NT2/D1 (cell line): ENCODE measurements at regions not wholly inside any gene's neighbourhood (a gene's known extent, or its start where the extent isn't known, plus 50 kb on each side); places are given as distances from the start of the nearest gene placed in this dataset.

ENCODE experiments used
- SUZ12 ChIP-seq: IDR thresholded peaks from 2 replicates; pipeline ENCODE4 v1.6.1; 2011; ENCODE audit not compliant: insufficient read length, insufficient read depth; ENCODE audit errors: extremely low read depth
- YY1 ChIP-seq: IDR thresholded peaks from 2 replicates; pipeline ENCODE4 v1.6.1; 2011; ENCODE audit not compliant: insufficient read length, insufficient read depth
- ZNF274 ChIP-seq: IDR thresholded peaks from 2 replicates; pipeline ENCODE4 v1.6.1; 2011; ENCODE audit warnings: mild to moderate bottlenecking, low read depth, low read length

DNA sequence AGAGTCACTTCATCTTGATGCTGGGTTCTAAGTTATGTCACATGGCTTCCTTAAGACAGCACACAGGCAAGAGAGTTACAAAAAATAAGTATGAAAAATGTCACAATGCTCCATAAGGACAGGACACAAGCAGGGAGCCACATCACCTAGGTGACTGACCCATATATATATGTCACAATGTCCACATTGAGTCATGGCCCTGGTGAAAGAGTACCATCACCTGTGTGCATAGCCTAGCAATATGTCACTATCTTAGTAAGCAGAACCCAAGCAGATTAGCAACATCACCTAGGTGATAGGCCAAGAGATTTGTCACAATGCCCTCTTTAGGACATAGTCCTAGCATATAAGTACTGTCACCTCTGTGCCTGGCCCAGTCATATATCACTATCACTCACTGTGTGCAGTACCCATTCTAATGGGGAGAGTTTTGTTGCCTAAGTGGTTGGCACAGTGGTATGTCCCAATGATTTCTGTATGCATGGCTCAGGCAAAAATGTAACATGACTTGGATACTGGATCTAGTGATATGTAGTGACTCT lies 1012.0 kb upstream of the AMELY start:
- TF ChIP-seq YY1 (no peak), SUZ12 (no peak), ZNF274 (no peak)
